SU-DHL-6 (cell line): ENCODE measurements at regions not wholly inside any gene's neighbourhood (a gene's known extent, or its start where the extent isn't known, plus 50 kb on each side); places are given as distances from the start of the nearest gene placed in this dataset.
"Not testable (repeated sequence)": the region's sequence is repeated elsewhere in the genome, so short reads cannot be mapped to it uniquely, and the experiment has no call there.

Source experiments
- H2AFZ ChIP-seq: fragments of 200-600 bp; sonication (generic); 2 replicates; pipeline ENCODE4 v1.6.1; 2014; ENCODE audit warnings: low read depth, mild to moderate bottlenecking, moderate library complexity, mixed read lengths, antibody characterized with exemption, low read length; ENCODE audit not compliant: severe bottlenecking
- H3F3A ChIP-seq: fragments of 200-600 bp; shearing (Covaris generic); 2 replicates; pipeline ENCODE4 v1.6.0; 2016; ENCODE audit warnings: antibody characterized with exemption, mild to moderate bottlenecking; ENCODE audit not compliant: insufficient read depth
- H3K27ac ChIP-seq: fragments of 200-600 bp; sonication (generic); 2 replicates; pipeline ENCODE4 v1.5.1; 2016; ENCODE audit warnings: low read depth, mild to moderate bottlenecking, low read length, moderate library complexity, mixed read lengths
- H3K27me3 ChIP-seq: fragments of 200-600 bp; sonication (generic), shearing (Covaris generic); 2 replicates; pipeline ENCODE4 v1.6.0; 2014; ENCODE audit warnings: mild to moderate bottlenecking, low read length
- H3K36me3 ChIP-seq: fragments of 200-600 bp; sonication (generic); 2 replicates; pipeline ENCODE4 v1.6.1; 2014; ENCODE audit warnings: mild to moderate bottlenecking, low read length, mixed read lengths
- H3K4me2 ChIP-seq: fragments of 300-600, 200-600 bp; shearing (Covaris generic), sonication (generic); 2 replicates; pipeline ENCODE4 v1.6.0; 2014; ENCODE audit warnings: low read length, low read depth, mild to moderate bottlenecking; ENCODE audit not compliant: poor library complexity, severe bottlenecking
- H3K4me3 ChIP-seq: fragments of 200-600 bp; sonication (generic); 2 replicates; pipeline ENCODE4 v1.5.1; 2014; ENCODE audit warnings: antibody characterized with exemption, low read length, mild to moderate bottlenecking, mixed read lengths; ENCODE audit not compliant: insufficient read depth, poor library complexity, severe bottlenecking
- H3K79me2 ChIP-seq: fragments of 200-600 bp; sonication (generic); 2 replicates; pipeline ENCODE4 v1.6.1; 2014; ENCODE audit warnings: mild to moderate bottlenecking, low read length, moderate library complexity; ENCODE audit not compliant: insufficient read depth
- H3K9ac ChIP-seq: fragments of 200-600 bp; sonication (generic); 2 replicates; pipeline ENCODE4 v1.7.0; 2014; ENCODE audit warnings: mild to moderate bottlenecking, low read length
- H3K9me2 ChIP-seq: fragments of 200-600 bp; sonication (generic); replicated peaks from 2 replicates; pipeline ENCODE4 v1.6.1; 2014; ENCODE audit warnings: low read length; ENCODE audit not compliant: insufficient read depth
- H3K9me3 ChIP-seq: fragments of 200-600 bp; sonication (generic); 2 replicates; pipeline ENCODE4 v1.6.1; 2014; ENCODE audit warnings: low read length, mixed read lengths; ENCODE audit not compliant: insufficient read depth
- H4K20me1 ChIP-seq: fragments of 200-600 bp; sonication (generic); 2 replicates; pipeline ENCODE4 v1.6.1; 2014; ENCODE audit warnings: low read depth, mild to moderate bottlenecking, antibody characterized with exemption, low read length, moderate library complexity, mixed read lengths
- TF ChIP-seq, protein P1 (sequence below): fragments of 200-600 bp; sonication (generic); IDR thresholded peaks from one replicate; pipeline ENCODE4 v1.5.1; 2017; ENCODE audit warnings: antibody characterized with exemption, mild to moderate bottlenecking, low read length, moderate library complexity; ENCODE audit not compliant: insufficient read depth, poor library complexity, severe bottlenecking

DNA sequence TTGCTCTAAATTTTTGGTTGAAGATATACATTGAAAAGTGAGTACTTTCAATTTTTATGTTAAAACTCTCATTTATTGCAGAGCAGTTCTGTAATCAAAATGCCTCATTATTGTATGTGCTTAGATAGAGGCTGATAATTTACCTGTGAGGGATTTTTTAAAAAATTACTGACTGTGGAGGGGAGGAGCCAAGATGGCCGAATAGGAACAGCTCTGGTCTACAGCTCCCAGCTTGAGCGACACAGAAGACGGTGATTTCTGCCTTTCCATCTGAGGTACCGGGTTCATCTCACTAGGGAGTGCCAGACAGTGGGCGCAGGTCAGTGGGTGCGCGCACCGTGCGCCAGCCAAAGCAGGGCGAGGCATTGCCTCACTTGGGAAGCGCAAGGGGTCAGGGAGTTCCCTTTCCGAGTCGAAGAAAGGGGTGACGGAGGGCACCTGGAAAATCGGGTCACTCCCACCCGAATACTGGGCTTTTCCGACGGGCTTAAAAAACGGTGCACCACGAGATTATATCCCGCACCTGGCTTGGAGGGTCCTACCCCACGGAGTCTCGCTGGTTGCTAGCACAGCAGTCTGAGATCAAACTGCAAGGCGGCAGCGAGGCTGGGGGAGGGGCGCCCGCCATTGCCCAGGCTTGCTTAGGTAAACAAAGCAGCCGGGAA lies 89.4 kb downstream of the DDX11 start:
- not testable (repeated sequence) for H3K27ac ChIP-seq, H3K9me3 ChIP-seq, H3F3A ChIP-seq, H3K79me2 ChIP-seq, H3K27me3 ChIP-seq, H3K36me3 ChIP-seq, H3K9me2 ChIP-seq, H3K9ac ChIP-seq, H4K20me1 ChIP-seq, H3K4me3 ChIP-seq, H2AFZ ChIP-seq, H3K4me2 ChIP-seq

DNA sequence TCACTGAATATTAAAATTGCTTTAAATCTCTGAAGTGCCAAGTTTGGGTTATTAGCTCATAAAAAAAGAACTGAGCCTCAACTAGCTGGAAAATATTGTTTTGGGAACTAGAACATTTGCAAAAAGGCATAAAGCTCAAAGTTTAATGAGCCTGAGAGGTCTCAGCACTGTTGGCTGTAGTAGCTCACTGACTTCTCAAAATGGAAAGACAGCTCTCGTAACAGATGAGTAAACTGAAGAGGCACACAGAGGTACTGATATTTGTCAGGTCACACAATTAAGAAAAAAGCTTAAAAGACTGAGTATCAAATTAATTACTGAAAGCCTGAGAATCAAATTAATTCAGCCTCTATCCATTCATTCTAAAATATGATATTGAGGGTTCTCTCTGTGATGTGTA lies 100.6 kb downstream of the DDX11 start:
- not testable (repeated sequence) for H3K27ac ChIP-seq, H3K9ac ChIP-seq, H3K4me3 ChIP-seq, H3K4me2 ChIP-seq, H3K79me2 ChIP-seq, H3F3A ChIP-seq, H2AFZ ChIP-seq, H3K27me3 ChIP-seq, H4K20me1 ChIP-seq, H3K9me3 ChIP-seq, H3K9me2 ChIP-seq, H3K36me3 ChIP-seq

DNA sequence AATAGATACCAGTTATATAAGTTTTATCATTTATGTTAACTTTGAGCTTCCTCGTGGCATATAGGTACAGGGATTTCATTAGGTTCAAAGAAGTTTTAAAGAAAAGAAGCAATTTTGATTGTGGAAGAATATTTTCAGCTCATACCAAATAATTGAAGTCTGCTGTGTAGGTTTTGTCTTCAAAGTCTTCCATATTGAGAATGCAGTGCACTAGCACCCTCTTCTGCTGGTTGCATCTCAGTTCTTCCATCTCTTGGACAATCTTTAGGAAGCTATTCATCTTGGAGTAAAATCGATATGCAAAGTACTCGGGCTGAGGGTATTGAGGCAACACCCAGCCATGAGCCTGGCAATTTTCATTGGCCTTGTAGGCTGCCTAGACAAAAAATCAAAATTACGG lies 103.9 kb downstream of the DDX11 start:
- TF ChIP-seq, protein P1, sequence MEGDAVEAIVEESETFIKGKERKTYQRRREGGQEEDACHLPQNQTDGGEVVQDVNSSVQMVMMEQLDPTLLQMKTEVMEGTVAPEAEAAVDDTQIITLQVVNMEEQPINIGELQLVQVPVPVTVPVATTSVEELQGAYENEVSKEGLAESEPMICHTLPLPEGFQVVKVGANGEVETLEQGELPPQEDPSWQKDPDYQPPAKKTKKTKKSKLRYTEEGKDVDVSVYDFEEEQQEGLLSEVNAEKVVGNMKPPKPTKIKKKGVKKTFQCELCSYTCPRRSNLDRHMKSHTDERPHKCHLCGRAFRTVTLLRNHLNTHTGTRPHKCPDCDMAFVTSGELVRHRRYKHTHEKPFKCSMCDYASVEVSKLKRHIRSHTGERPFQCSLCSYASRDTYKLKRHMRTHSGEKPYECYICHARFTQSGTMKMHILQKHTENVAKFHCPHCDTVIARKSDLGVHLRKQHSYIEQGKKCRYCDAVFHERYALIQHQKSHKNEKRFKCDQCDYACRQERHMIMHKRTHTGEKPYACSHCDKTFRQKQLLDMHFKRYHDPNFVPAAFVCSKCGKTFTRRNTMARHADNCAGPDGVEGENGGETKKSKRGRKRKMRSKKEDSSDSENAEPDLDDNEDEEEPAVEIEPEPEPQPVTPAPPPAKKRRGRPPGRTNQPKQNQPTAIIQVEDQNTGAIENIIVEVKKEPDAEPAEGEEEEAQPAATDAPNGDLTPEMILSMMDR: peak; percentile 14
- H4K20me1 ChIP-seq, H3K9me2 ChIP-seq, H3K79me2 ChIP-seq, H3K4me2 ChIP-seq, H3K9ac ChIP-seq, H3K9me3 ChIP-seq, H3K27ac ChIP-seq, H2AFZ ChIP-seq, H3F3A ChIP-seq, H3K4me3 ChIP-seq, H3K27me3 ChIP-seq, H3K36me3 ChIP-seq: not testable (repeated sequence)

DNA sequence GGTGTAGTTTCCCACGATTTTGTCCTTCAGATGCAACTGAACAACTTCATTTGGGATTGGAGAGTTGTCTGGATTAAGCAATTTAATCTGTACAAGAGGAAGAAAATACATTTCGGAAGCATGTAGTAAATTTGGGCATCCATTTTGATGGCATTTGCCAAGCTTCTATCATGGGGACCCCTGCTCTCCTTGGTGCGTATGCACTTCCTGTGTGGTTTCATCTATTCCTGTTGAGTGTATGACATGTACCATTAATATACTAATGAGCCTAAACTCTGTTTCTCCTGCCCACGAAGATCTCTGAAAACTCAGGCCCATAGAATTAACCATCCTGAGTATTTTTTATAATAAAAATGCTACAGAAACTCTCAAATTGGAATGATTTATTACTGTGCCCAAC lies 105.2 kb downstream of the DDX11 start:
- Histone ChIP-seq H2AFZ (peak overlapping the region; percentile 66), H3K27ac (peak overlapping the region; percentile 88), H3K4me3 (peak overlapping the region; percentile 34), H3K4me2 (peak overlapping the region; percentile 59), H3K9ac (peak overlapping the region; percentile 34; the same call in 1 of the 2 replicates)
- H3K27me3 ChIP-seq, H3K36me3 ChIP-seq, H3K9me3 ChIP-seq, H3K79me2 ChIP-seq, H3F3A ChIP-seq, H3K9me2 ChIP-seq, H4K20me1 ChIP-seq: not testable (repeated sequence)

DNA sequence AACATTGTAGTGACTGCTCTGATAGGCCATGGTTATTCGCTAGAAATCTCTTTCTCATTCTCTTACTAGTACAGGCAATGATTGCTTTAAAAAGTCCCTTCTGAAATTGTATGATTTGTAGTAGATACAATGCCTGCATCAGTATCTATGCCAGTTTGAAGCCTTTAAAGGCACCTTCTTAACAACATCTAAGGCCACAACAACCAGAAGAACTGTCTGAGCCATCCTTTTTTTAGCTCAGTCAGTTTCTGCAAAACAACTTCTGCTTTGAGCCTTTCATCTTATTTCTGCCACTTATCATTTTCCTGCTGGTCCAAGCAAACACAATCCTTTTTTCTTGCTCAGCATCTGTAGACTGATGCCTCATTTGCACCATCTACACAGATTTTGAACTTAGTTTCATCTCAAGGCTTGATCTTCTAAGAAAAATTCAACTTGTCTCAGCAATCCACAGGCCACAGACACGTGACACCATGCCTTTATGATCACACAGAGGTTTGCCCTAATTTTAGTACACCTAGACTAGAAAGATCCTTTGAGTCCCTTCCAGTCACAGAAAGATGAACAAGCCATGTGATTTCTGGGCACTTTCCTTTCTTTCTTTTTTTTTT lies 106.1 kb downstream of the DDX11 start:
- peak overlapping the region; percentile 34; the same call in 1 of the 2 replicates for H3K9ac ChIP-seq
- not testable (repeated sequence) for H2AFZ ChIP-seq, H3K36me3 ChIP-seq, H3F3A ChIP-seq, H3K27me3 ChIP-seq, H3K79me2 ChIP-seq, H3K9me2 ChIP-seq, H3K9me3 ChIP-seq, H4K20me1 ChIP-seq
- H3K4me3 ChIP-seq: peak overlapping the region; percentile 34
- H3K27ac ChIP-seq: peak overlapping the region; percentile 88
- peak overlapping the region; percentile 59 for H3K4me2 ChIP-seq

DNA sequence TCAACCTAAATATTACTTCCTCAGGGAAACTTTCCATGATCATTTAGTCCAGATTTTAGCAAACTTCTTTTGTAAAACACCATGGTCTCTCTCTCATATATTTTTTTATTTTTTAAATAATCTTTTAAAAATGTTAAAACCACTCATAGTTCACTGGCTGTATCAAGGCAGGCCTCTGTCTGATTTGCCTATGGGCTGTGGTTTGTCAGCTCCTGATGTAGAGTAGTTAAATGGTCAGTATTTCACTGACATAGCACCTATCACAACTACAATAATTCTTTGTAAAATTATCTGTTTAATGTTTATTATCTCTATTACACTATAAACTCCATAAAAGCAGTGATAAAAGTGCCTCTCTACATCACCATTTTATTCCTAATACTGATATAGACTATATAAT lies 108.9 kb downstream of the DDX11 start:
- H3K36me3 ChIP-seq: not testable (repeated sequence)

DNA sequence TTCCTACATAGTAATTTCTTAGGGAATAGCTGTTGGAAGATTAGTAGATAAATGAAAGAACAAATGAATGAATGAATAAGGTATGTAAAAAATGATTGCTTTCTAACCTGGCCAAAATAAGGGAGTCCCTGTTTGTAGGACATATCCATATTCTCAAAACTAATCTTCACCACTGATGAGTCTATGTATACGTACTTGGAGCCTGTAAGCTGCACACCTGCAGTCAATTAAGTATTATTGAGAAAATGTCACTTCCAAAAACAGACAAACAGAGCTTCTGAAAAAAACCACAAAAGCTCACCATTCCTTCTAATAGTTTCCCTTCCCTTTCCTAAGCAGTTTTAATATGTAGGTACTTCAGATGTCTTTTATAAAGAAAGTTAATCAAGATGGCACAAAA lies 109.4 kb downstream of the DDX11 start:
- H3K27me3 ChIP-seq, H3K27ac ChIP-seq, H3K4me3 ChIP-seq, H3K79me2 ChIP-seq, H4K20me1 ChIP-seq, H2AFZ ChIP-seq, H3F3A ChIP-seq, H3K9me2 ChIP-seq, H3K36me3 ChIP-seq, H3K9ac ChIP-seq, H3K9me3 ChIP-seq: not testable (repeated sequence)
- H3K4me2 ChIP-seq: peak overlapping the region; percentile 36

More for the DNA sequence above, 108.9 kb downstream of the DDX11 start:
- Histone ChIP-seq H3K27ac (peak overlapping the region; percentile 70; the same call in 1 of the 2 replicates), H3K4me2 (peak overlapping the region; percentile 36)
- H3K79me2 ChIP-seq, H3F3A ChIP-seq, H3K9me2 ChIP-seq, H3K27me3 ChIP-seq, H4K20me1 ChIP-seq, H3K4me3 ChIP-seq, H3K9ac ChIP-seq, H2AFZ ChIP-seq, H3K9me3 ChIP-seq: not testable (repeated sequence)
